Fibroblast of villous mesenchyme (primary cell): ENCODE measurements at regions not wholly inside any gene's neighbourhood (a gene's known extent, or its start where the extent isn't known, plus 50 kb on each side); places are given as distances from the start of the nearest gene placed in this dataset.

ENCODE experiments used
- DNase-seq: peaks from one replicate; pipeline ENCODE4 v3.0.0-alpha.2; 2010; ENCODE audit warnings: low read depth
- H3K4me3 ChIP-seq: 2 replicates; pipeline ENCODE4 v1.5.1; 2011; ENCODE audit warnings: low read depth, mild to moderate bottlenecking, low read length
- TF ChIP-seq, protein P1 (sequence below): IDR thresholded peaks from 2 replicates; pipeline ENCODE4 v1.5.1; 2012; ENCODE audit warnings: low read depth, mild to moderate bottlenecking, low read length; ENCODE audit not compliant: insufficient read depth

GRCh38 chr21:24844671-24845070 is 762.6 kb downstream of the MRPL39 start:
- no peak overlapping the region for H3K4me3 ChIP-seq
- TF ChIP-seq, protein P1, sequence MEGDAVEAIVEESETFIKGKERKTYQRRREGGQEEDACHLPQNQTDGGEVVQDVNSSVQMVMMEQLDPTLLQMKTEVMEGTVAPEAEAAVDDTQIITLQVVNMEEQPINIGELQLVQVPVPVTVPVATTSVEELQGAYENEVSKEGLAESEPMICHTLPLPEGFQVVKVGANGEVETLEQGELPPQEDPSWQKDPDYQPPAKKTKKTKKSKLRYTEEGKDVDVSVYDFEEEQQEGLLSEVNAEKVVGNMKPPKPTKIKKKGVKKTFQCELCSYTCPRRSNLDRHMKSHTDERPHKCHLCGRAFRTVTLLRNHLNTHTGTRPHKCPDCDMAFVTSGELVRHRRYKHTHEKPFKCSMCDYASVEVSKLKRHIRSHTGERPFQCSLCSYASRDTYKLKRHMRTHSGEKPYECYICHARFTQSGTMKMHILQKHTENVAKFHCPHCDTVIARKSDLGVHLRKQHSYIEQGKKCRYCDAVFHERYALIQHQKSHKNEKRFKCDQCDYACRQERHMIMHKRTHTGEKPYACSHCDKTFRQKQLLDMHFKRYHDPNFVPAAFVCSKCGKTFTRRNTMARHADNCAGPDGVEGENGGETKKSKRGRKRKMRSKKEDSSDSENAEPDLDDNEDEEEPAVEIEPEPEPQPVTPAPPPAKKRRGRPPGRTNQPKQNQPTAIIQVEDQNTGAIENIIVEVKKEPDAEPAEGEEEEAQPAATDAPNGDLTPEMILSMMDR = no peak
- no peak for DNase-seq

GRCh38 chr21:24840287-24840686 is 767.0 kb downstream of the MRPL39 start:
- TF ChIP-seq, protein P1 = no peak
- no peak for DNase-seq
- H3K4me3 ChIP-seq = no peak overlapping the region

DNA sequence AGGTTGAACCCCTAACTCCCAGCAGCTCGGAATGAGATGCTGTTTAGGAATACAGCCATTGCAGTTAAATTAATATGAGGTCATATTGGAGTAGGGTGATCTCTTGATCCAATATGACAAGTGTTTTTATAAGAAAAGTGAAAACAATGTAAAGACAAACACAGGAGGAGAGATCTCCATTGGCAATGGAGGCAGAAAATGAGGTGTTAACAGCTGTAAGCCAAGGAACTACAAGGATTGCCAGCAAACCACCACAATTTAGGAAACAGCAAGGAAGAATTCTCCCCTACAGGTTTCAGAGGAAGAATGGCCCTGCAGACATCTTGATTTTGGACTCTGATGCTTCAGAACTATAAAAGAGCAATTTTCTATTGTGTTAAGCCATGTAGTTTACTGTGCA is 774.3 kb downstream of the MRPL39 start:
- TF ChIP-seq, protein P1 = no peak
- no peak overlapping the region for H3K4me3 ChIP-seq
- DNase-seq = no peak

DNA sequence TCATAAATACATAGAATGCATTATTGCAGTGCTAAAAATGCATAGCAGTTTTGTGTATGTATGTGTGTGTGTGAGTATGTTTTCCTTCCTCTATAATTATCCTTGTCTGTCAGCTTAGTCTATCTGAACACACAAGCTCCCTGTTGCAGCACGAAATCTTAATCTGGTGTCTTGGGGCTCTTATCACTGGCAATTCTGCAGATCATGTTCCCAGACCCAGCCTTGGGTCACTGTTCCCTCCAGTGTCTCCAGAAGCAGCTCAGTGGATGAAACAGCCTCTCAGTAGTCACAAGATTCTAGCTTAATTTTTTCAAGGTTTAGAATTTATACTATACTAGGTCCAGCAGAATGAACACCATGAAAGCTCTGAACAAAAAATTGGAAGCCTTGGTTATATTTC is 777.9 kb downstream of the MRPL39 start:
- TF ChIP-seq, protein P1 = no peak
- no peak for DNase-seq
- no peak overlapping the region for H3K4me3 ChIP-seq

DNA sequence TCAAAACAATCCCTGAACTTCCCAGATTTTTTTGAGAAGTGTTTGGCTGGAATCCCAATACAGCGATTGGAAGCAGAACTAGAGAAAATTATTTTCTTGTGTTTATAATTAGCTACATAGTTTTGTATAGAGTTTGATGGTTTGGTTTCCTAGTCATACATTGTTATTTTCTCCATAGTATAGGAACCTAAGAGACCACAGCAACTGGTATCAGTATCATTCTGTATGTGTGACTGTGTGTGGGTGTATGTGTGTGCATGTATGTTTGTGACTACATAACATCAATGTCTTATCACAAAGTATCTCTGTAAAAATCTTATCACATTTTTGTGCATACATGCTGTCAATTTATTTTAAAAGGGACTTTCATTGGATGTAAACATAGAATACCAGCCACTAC is 780.5 kb downstream of the MRPL39 start:
- no peak overlapping the region for H3K4me3 ChIP-seq
- TF ChIP-seq, protein P1 = no peak
- DNase-seq = no peak

- TF ChIP-seq, protein P1 = no peak
- DNase-seq = no peak
- H3K4me3 ChIP-seq = no peak overlapping the region
These were observed 781.9 kb downstream of the MRPL39 start for GRCh38 chr21:24825348-24825747.

GRCh38 chr21:24824209-24824608 is 783.1 kb downstream of the MRPL39 start:
- H3K4me3 ChIP-seq = no peak overlapping the region
- TF ChIP-seq, protein P1 = no peak
- DNase-seq = no peak
